HPDE6-E6E7 (cell line): ENCODE measurements at regions not wholly inside any gene's neighbourhood (a gene's known extent, or its start where the extent isn't known, plus 50 kb on each side); places are given as distances from the start of the nearest gene placed in this dataset.
"Not testable (repeated sequence)": the region's sequence is repeated elsewhere in the genome, so short reads cannot be mapped to it uniquely, and the experiment has no call there.

Experiments
- DNase-seq: peaks from one replicate; pipeline ENCODE4 v3.0.0; 2011; ENCODE audit warnings: missing footprints; ENCODE audit errors: extremely low spot score

GRCh38 chr14:28321475-28322244 lies 444.9 kb upstream of the FOXG1 start:
- no peak for DNase-seq

DNA sequence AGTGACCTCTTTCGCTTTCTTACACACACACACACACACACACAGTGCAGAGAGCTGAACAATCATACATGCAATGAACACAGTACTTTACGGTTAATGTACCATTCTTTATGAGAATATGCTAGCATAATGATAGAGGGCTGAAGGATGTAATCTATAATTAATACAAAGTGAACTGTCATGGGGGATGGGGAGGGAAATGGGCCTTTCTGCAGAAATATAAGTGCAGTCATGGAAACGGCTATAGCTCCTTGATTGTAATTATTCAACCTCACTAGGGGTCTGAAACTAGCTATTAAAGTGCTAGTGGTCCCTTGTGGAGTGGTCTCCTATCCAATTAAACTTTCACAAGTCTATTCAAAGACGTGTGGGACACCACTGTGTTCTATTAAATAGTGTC lies 443.2 kb upstream of the FOXG1 start:
- no peak for DNase-seq

- no peak for DNase-seq
Measured at GRCh38 chr14:28323951-28324741, 442.4 kb upstream of the FOXG1 start.

GRCh38 chr14:28340816-28341215 lies 425.8 kb upstream of the FOXG1 start:
- DNase-seq = no peak

GRCh38 chr14:28344381-28344780 lies 422.2 kb upstream of the FOXG1 start:
- DNase-seq = no peak

DNA sequence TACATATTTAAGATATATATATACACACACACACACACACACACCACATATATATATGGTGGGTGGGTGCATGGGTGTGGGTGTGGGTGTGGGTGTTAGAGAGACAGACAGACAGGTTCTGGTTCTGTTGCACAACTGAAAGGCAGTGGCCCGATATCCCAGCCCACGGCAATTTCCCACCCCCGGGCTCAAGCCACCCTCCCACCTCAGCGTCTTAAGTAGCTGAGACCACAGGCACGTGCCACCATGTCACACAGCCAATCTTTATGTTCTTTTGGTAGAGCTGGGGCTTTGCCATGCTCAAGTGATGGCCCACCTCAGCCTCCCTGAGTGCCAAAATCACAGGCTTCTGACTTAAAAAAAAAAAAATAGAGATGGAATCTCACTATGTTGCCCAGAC lies 417.8 kb upstream of the FOXG1 start:
- no peak for DNase-seq

GRCh38 chr14:28356819-28357218 lies 409.8 kb upstream of the FOXG1 start:
- no peak for DNase-seq

- DNase-seq = no peak
Measured at GRCh38 chr14:28361486-28361885, 405.1 kb upstream of the FOXG1 start.

- DNase-seq = no peak
Measured at GRCh38 chr14:28365510-28365909, 401.1 kb upstream of the FOXG1 start.

- no peak for DNase-seq
Measured at GRCh38 chr14:28373721-28374120, 392.9 kb upstream of the FOXG1 start.

DNA sequence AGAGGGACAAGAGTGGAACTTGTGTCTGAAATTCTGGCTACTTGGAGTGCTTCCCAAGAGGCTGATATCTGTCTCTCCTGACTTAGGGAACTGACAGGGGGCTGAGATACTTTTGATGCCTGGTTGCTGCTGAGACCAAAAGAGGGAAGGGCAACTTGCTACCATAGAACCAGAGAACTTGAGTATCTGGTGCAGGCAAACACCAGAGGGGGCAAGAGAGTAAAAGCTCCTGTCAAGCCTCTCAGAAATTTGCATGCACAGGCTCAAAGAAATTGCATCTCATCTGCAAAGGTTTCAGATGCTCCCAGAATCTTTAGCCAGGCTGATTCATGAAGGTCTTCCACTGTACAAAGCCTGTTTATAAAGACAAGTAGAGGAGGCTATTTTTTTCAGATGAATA lies 391.3 kb upstream of the FOXG1 start:
- DNase-seq = peak; percentile 21

DNA sequence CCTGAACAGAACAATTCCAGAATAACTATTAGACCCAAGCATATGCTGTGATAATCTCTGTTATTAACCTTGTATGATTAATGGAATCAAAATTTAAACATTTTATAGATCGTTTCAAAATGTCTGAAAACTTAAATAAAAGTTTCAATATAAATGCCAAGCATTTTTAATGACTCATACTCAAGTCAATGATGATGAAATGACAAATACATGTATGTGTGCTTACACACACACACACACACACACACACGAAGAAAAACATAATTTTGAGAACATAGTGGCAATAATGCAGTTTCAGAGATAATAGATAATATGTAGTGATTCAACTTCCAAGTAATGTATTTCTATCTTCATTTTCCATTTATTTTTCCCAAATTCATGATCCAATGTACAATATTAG lies 384.9 kb upstream of the FOXG1 start:
- DNase-seq = no peak

- DNase-seq = peak; percentile 20
Measured at GRCh38 chr14:28382444-28383190, 384.0 kb upstream of the FOXG1 start.

DNA sequence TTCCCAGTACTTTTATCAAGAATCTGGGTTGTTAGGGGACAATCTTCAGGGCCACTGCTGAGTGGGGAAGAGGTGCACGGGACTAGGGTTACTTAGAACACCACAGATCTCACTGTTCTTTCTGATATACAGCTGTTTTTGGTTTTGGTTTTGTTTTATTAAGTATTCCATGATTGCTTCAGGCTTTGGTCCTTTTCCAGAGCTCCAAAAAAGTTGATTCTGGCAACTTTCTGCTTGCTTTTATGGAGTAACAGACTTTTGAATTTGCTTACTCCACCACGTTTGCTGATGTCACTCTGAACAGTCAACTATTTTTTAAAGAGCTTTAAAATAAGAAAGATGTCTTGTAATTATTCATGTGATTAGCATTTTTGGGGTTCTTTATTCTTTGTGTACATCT lies 368.1 kb upstream of the FOXG1 start:
- no peak for DNase-seq

DNA sequence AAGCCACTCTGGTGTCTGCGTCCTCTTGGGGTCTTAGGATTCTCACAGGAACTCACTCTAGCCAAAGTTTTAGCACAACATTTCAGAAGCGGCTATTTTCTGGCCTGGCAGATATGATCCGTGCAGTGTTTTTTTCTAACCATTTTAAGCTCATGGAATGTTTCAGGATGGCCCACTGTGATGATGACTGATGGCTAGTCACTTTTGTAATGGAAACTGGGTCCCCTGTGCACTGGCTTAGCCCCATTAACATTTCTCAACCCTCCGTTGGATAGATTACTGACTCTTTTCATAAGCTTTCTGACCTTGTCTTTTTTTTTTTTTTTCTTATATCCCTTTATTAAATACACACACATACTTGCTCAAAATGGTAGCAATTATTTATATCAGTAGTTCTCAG lies 364.9 kb upstream of the FOXG1 start:
- DNase-seq = not testable (repeated sequence)

GRCh38 chr14:28406196-28406595 lies 360.4 kb upstream of the FOXG1 start:
- no peak for DNase-seq

- DNase-seq = no peak
Measured at GRCh38 chr14:28407031-28407825, 359.4 kb upstream of the FOXG1 start.

DNA sequence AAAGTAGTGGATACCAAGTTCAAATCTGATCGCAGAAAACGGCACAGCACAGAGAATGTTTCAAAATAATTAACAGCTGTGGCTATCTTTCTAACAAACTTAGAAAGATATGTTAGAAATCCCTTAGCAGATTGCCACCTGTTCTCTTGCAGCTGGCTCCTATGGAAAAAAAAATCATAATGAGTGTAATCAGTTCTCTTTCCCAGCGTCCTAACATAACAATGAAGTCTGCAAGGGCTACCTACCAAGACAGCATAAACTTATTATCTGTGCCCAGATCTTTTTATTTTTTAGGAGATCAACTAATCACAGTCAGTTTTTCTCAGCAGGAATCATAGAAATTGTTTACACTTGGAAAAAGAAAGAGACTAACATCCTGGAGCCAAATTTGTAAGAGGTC lies 358.6 kb upstream of the FOXG1 start:
- DNase-seq = no peak

- DNase-seq = no peak
Measured at GRCh38 chr14:28412077-28412476, 354.5 kb upstream of the FOXG1 start.

DNA sequence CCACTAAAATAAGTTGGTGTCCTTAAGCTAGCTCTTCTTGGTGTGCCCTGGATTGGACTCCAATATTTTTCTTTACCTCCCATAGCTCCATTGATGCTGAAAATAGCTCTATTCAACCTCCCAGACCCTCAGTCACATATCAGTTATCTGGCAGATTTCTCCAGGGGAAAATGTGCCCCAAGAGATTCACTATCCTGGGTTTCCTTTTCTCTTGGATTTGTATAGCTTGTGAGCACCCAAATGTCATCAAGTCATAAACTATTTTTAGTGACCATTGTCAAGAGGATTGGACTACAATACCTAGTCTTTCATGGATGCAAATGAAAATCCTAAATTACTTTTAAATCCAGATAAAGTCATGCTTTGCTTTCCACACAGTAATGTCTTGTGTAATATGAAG lies 339.6 kb upstream of the FOXG1 start:
- DNase-seq = no peak

- no peak for DNase-seq
Measured at GRCh38 chr14:28436821-28437220, 329.8 kb upstream of the FOXG1 start.

- DNase-seq = no peak
Measured at GRCh38 chr14:28461389-28461788, 305.2 kb upstream of the FOXG1 start.
